HepG2 (cell line): ENCODE measurements at regions not wholly inside any gene's neighbourhood (a gene's known extent, or its start where the extent isn't known, plus 50 kb on each side); places are given as distances from the start of the nearest gene placed in this dataset.

Experiments used
- ATAC-seq: fragments of 200-7000 bp; cut with Tn5 transposase; 3 replicates; pipeline ENCODE4 v1.9.1; 2020; ENCODE audit warnings: mild to moderate bottlenecking, moderate library complexity
- BruUV-seq: library from RNA; stranded (reverse); fragments of 400-500 nt; replicated peaks from 2 replicates; lab custom pipeline; 2021; lab: Mats Ljungman, UMichigan
- CTCF ChIA-PET: fragments of 300-600 bp; formaldehyde crosslinking; extraction: SDS; loops from one replicate; lab custom pipeline; 2021; ENCODE audit warnings: low total read pairs, inconsistent platforms, low intra/inter-chr PET ratio; lab: Yijun Ruan, JAX
- POLR2A ChIA-PET: fragments of 350-600 bp; sonication (Branson Sonifier 250); formaldehyde crosslinking; loops from one replicate; lab custom pipeline; 2020; ENCODE audit warnings: antibody characterized with exemption, inconsistent platforms; lab: Yijun Ruan, JAX
- DNase-seq: peaks from one replicate; pipeline ENCODE4 v3.0.0-alpha.2; 2015; ENCODE audit warnings: low spot score
- FAIRE-seq: peaks from 3 replicates; lab custom pipeline; 2011; peaks lifted over from hg19 to GRCh38; lab: Jason Lieb, UNC
- H2AFZ ChIP-seq: one replicate; pipeline ENCODE4 v1.6.1; 2011; ENCODE audit warnings: low read length, inconsistent platforms
- H3K27ac ChIP-seq: fragments of 300-600 bp; 3 replicates; pipeline ENCODE4 v1.8.0; 2011; ENCODE audit warnings: mixed run types, mild to moderate bottlenecking, mixed read lengths, low read length, inconsistent platforms; ENCODE audit not compliant: insufficient read depth; ENCODE audit errors: extremely low read length
- H3K27me3 ChIP-seq, 2 experiments: fragments of 200-600 bp in 1 of 2; 2 replicates in 1 of 2; 3 replicates in 1 of 2; pipeline versions ENCODE4 v1.6.0 to v1.8.0; 2011; ENCODE audit warnings: low read length in 2 of 2, mild to moderate bottlenecking in 2 of 2, moderate library complexity in 2 of 2, inconsistent platforms in 1 of 2; ENCODE audit not compliant: insufficient read depth in 2 of 2, control insufficient read depth in 1 of 2
- H3K36me3 ChIP-seq, 2 experiments: fragments of 200-600 bp in 1 of 2; replicated peaks in 1 of 2; 2 replicates in 1 of 2; 3 replicates in 1 of 2; pipeline versions ENCODE4 v1.5.1 to v1.8.0; 2011; ENCODE audit warnings: low read length in 2 of 2, inconsistent platforms in 1 of 2; ENCODE audit not compliant: insufficient read depth in 2 of 2, control insufficient read depth in 1 of 2
- H3K4me1 ChIP-seq: 2 replicates; pipeline ENCODE4 v1.5.1; 2012; ENCODE audit warnings: low read length, inconsistent platforms; ENCODE audit not compliant: insufficient read depth
- H3K4me2 ChIP-seq: 2 replicates; pipeline ENCODE4 v1.6.0; 2011; ENCODE audit warnings: low read depth, low read length, inconsistent platforms
- H3K4me3 ChIP-seq, 3 experiments: fragments of 200-600 bp in 1 of 3; sonication (generic), shearing (Covaris generic) in 1 of 3; replicated peaks in 1 of 3; 2 replicates each; pipeline ENCODE4 v1.5.1; 2011 to 2016; ENCODE audit warnings: low read length in 3 of 3, inconsistent platforms in 2 of 3, low read depth in 2 of 3, mild to moderate bottlenecking in 2 of 3, control low read depth in 1 of 3, mixed read lengths in 1 of 3; ENCODE audit not compliant: insufficient read depth in 1 of 3
- H3K79me2 ChIP-seq: one replicate; pipeline ENCODE4 v1.6.1; 2011; ENCODE audit warnings: low read length, inconsistent platforms; ENCODE audit not compliant: insufficient read depth
- H3K9ac ChIP-seq: 2 replicates; pipeline ENCODE4 v1.6.0; 2011; ENCODE audit warnings: mild to moderate bottlenecking, low read depth, low read length, inconsistent platforms; ENCODE audit not compliant: insufficient read depth
- H3K9me3 ChIP-seq: 2 replicates; pipeline ENCODE4 v1.5.1; 2012; ENCODE audit warnings: mild to moderate bottlenecking, low read length
- H4K20me1 ChIP-seq: 2 replicates; pipeline ENCODE4 v1.6.0; 2011; ENCODE audit warnings: inconsistent platforms, mild to moderate bottlenecking, low read length, moderate library complexity; ENCODE audit not compliant: insufficient read depth
- ARID3A ChIP-seq: IDR thresholded peaks from 2 replicates; pipeline ENCODE4 v1.6.1; 2012; ENCODE audit warnings: low read depth, low read length, improper control_type of control experiment
- CEBPB ChIP-seq: IDR thresholded peaks from 2 replicates; pipeline ENCODE4 v1.6.1; 2011; ENCODE audit warnings: low read depth, low read length, improper control_type of control experiment, borderline replicate concordance
- FOXP4 ChIP-seq: sonication (generic); formaldehyde crosslinking; IDR thresholded peaks from 2 replicates; pipeline ENCODE4 v1.4.0; 2020; ENCODE audit warnings: missing genetic modification reagents
- NCOA1 ChIP-seq: sonication (generic); formaldehyde crosslinking; IDR thresholded peaks from 2 replicates; pipeline ENCODE4 v1.9.0; 2021; ENCODE audit warnings: missing genetic modification reagents
- RAD21 ChIP-seq: fragments of 450-650 bp; formaldehyde crosslinking; IDR thresholded peaks from 2 replicates; pipeline ENCODE4 v1.5.0; 2020; ENCODE audit warnings: mild to moderate bottlenecking
- ZNF558 ChIP-seq: sonication (generic); formaldehyde crosslinking; IDR thresholded peaks from 2 replicates; pipeline ENCODE4 v1.9.0; 2022; ENCODE audit warnings: mild to moderate bottlenecking, missing genetic modification reagents, borderline replicate concordance
- ZNF720 ChIP-seq: sonication (generic); formaldehyde crosslinking; IDR thresholded peaks from 2 replicates; pipeline ENCODE4 v1.4.0; 2020; ENCODE audit warnings: missing genetic modification reagents
- ZNF773 ChIP-seq: sonication (generic); formaldehyde crosslinking; IDR thresholded peaks from 2 replicates; pipeline ENCODE4 v1.4.0; 2020; ENCODE audit warnings: missing genetic modification reagents, borderline replicate concordance
- WGBS: methylation state at CpG from one replicate; pipeline ENCODE4 v1.1.6; 2017; ENCODE audit warnings: low lambda C conversion rate; 5-methylcytosine and 5-hydroxymethylcytosine counted together
- in situ Hi-C: cut with HindIII; loops from 2 replicates; pipeline ENCODE4 v1.10.0; 2017; ENCODE audit warnings: low pct_unique_long_range_greater_than_20kb; ENCODE audit not compliant: extremely low pct_ligation_motif_present
- intact Hi-C: fragments of 100-400 bp; cut with micrococcal nuclease; formaldehyde crosslinking; loops from one replicate; pipeline ENCODE4 v1.10.0; 2022; ENCODE audit not compliant: unreplicated experiment

GRCh38 chr5:30620481-30621085, 572.9 kb upstream of the CDH6 start (continued):
- TF ChIP-seq RAD21 (CRISPR knock-in tag): peak; percentile 64
- TF ChIP-seq, all 625 proteins: peak for 11

- BruUV-seq: no TSS peak
- H3K27me3 ChIP-seq: no peaks in the 10 kb centered on the region; a peak in 1 of 5 replicates
- no peak overlapping the region for H3K9ac ChIP-seq
- H3K79me2 ChIP-seq: no peaks in the 10 kb centered on the region
- ATAC-seq (no peak), FAIRE-seq (no peak), DNase-seq (no peak)
- in situ Hi-C loops (loop anchor here (10.0 kb wide), 1 partner anchor 104 kb away; no protein-coding TSS in a partner anchor), intact Hi-C loops (no loop called here)
- WGBS: 98% methylated on average over 3 of the region's 3 CpGs
- H3K27ac ChIP-seq: no peak overlapping the region
- H3K4me2 ChIP-seq: no peak overlapping the region
- H3K4me1 ChIP-seq: peaks cover 58% of the 10 kb centered on the region
- POLR2A ChIA-PET: no interaction called here
- CTCF ChIA-PET: no interaction called here
- no peak overlapping the region for H3K4me3 ChIP-seq
- no peak for TF ChIP-seq ZNF558 (CRISPR knock-in tag)
- no peaks in the 10 kb centered on the region for H3K36me3 ChIP-seq
- no peaks in the 10 kb centered on the region for H3K9me3 ChIP-seq
- no peaks in the 10 kb centered on the region for H4K20me1 ChIP-seq
- no peak overlapping the region for H2AFZ ChIP-seq
Measured at GRCh38 chr5:30608501-30608900, 585.0 kb upstream of the CDH6 start.

- Histone ChIP-seq H3K79me2 (no peaks in the 10 kb centered on the region), H3K4me2 (no peak overlapping the region), H3K27ac (peak overlapping the region; percentile 62), H3K27me3 (no peaks in the 10 kb centered on the region), H3K9ac (no peak overlapping the region), H4K20me1 (no peaks in the 10 kb centered on the region), H3K4me1 (peaks cover 60% of the 10 kb centered on the region), H3K9me3 (no peaks in the 10 kb centered on the region), H3K36me3 (no peaks in the 10 kb centered on the region), H3K4me3 (no peak overlapping the region), H2AFZ (no peak overlapping the region)
- WGBS: 86% methylated on average over 3 of the region's 3 CpGs
- BruUV-seq: no TSS peak
- ATAC-seq (peak; percentile 17; the same call in 1 of the 3 replicates), DNase-seq (peak; percentile 45), FAIRE-seq (no peak)
- ChIA-PET CTCF (no interaction called here), POLR2A (interaction anchor here (0.5 to 0.8 kb wide), 2 partner anchors 91 to 103 kb away, joined by 3 to 7 read pairs; no protein-coding TSS in a partner anchor)
- in situ Hi-C loops (loop anchor here (10.0 kb wide), 1 partner anchor 103 kb away; no protein-coding TSS in a partner anchor), intact Hi-C loops (no loop called here)
- TF ChIP-seq ZNF720 (CRISPR knock-in tag): no peak
- TF ChIP-seq ZNF773 (CRISPR knock-in tag): no peak
- TF ChIP-seq NCOA1: no peak
- TF ChIP-seq ARID3A: peak; percentile 48; the same call in 1 of the 2 replicates
- no peak for TF ChIP-seq FOXP4 (CRISPR knock-in tag)
- TF ChIP-seq CEBPB: peak; percentile 67
Measured at GRCh38 chr5:30607301-30607894, 586.1 kb upstream of the CDH6 start.
